HEK293 (cell line): ENCODE measurements at regions not wholly inside any gene's neighbourhood (a gene's known extent, or its start where the extent isn't known, plus 50 kb on each side); places are given as distances from the start of the nearest gene placed in this dataset.

Experiments used
- CTCF ChIP-seq: fragments of 450-650 bp; formaldehyde crosslinking; IDR thresholded peaks from 2 replicates; pipeline ENCODE4 v1.5.1; 2016; ENCODE audit warnings: missing biosample characterization, missing genetic modification characterization
- PATZ1 ChIP-seq: fragments of 450-650 bp; formaldehyde crosslinking; IDR thresholded peaks from 2 replicates; pipeline ENCODE4 v1.5.1; 2016; ENCODE audit warnings: missing biosample characterization, missing genetic modification characterization
- REST ChIP-seq: fragments of 450-650 bp; formaldehyde crosslinking; IDR thresholded peaks from 2 replicates; pipeline ENCODE4 v1.5.1; 2016; ENCODE audit warnings: missing biosample characterization, missing genetic modification characterization
- ZNF121 ChIP-seq: fragments of 450-650 bp; formaldehyde crosslinking; IDR thresholded peaks from 2 replicates; pipeline ENCODE4 v1.5.1; 2016; ENCODE audit warnings: missing biosample characterization, missing genetic modification characterization
- ZNF133 ChIP-seq: fragments of 450-650 bp; formaldehyde crosslinking; IDR thresholded peaks from 2 replicates; pipeline ENCODE4 v1.5.1; 2016; ENCODE audit warnings: missing biosample characterization, missing genetic modification characterization
- ZNF280D ChIP-seq: fragments of 450-650 bp; formaldehyde crosslinking; IDR thresholded peaks from 2 replicates; pipeline ENCODE4 v1.5.1; 2016; ENCODE audit warnings: missing biosample characterization, missing genetic modification characterization
- ZNF426 ChIP-seq: fragments of 450-650 bp; formaldehyde crosslinking; IDR thresholded peaks from 2 replicates; pipeline ENCODE4 v1.5.1; 2017; ENCODE audit warnings: missing biosample characterization, missing genetic modification characterization, mild to moderate bottlenecking, inconsistent platforms, moderate library complexity
- ZNF558 ChIP-seq: fragments of 450-650 bp; formaldehyde crosslinking; IDR thresholded peaks from 2 replicates; pipeline ENCODE4 v1.5.1; 2016; ENCODE audit warnings: missing biosample characterization, missing genetic modification characterization
- ZXDB ChIP-seq: fragments of 450-650 bp; formaldehyde crosslinking; IDR thresholded peaks from 2 replicates; pipeline ENCODE4 v1.5.1; 2016; ENCODE audit warnings: missing biosample characterization, missing genetic modification characterization

- no peak for TF ChIP-seq ZNF426 (tag by site-specific recombination)
- no peak for TF ChIP-seq CTCF (tag by site-specific recombination)
- no peak for TF ChIP-seq ZNF558 (tag by site-specific recombination)
- no peak for TF ChIP-seq PATZ1 (tag by site-specific recombination)
- no peak for TF ChIP-seq ZNF133 (tag by site-specific recombination)
- no peak for TF ChIP-seq ZXDB (tag by site-specific recombination)
- no peak for TF ChIP-seq ZNF121 (tag by site-specific recombination)
- TF ChIP-seq ZNF280D (tag by site-specific recombination) = no peak
- no peak for TF ChIP-seq REST (tag by site-specific recombination)
Measured at GRCh38 chr14:101217080-101217463, 313.6 kb upstream of the RTL1 start.
